Kidney glomerular epithelial cell (primary cell): ENCODE measurements at regions not wholly inside any gene's neighbourhood (a gene's known extent, or its start where the extent isn't known, plus 50 kb on each side); places are given as distances from the start of the nearest gene placed in this dataset.
"Not testable (repeated sequence)": the region's sequence is repeated elsewhere in the genome, so short reads cannot be mapped to it uniquely, and the experiment has no call there.

Experiments used
- DNase-seq: peaks from one replicate; lab custom pipeline; 2025; lab: John Stamatoyannopoulos, UW

DNA sequence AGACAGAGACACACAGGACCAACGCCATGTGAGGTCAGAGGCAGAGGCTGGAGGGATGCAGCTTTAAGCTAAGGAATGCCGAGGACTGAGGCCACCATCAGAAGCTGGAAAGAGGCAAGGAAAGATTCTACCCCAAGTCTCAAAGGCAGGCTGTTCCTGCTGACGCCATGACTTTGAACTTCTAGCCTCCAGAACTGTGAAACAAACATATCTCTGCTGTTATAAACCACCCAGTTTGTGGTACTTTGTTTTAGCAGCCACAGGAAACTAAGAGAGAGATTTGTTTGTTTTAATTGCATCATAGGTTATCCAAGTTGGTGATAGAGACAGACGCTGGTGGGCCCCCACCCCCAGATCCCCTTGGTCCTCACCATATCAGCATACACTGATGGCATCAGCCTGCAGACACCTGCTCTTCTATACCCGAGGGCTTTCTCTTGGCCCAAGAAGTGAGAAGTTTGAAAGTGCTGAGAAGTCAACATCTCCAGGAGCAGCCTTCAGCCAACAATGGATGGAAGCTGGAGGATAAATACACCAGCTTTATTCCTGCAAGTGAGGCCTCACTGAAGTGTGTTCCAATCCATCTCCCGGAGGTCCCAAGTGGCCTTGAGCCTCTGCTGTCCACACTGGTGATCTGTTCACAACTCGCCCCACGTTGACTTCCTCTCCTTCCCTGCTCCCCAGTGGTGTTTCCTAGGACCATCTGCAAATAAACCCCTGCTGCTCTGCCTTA, 154.7 kb downstream of the BTBD3 start:
- no peak for DNase-seq

DNA sequence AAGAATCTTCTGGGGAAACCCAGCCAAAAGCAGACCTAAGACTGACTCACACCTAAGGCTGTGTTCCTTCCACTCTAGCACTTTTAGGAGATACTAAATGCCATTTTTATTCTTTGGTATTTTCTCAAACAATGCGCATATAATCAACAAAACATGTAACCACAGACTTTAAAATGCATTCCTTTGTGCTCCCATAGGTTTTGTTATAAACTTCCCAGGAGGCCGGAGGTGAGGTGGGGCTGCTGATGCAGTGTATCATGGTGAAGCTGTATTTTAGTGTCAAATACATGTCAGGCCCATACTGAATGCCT, 155.2 kb downstream of the BTBD3 start:
- DNase-seq = no peak

- DNase-seq = no peak
Observed at GRCh38 chr20:12074111-12074655, 156.5 kb downstream of the BTBD3 start.

- DNase-seq = no peak
Observed at GRCh38 chr20:12076200-12076599, 158.5 kb downstream of the BTBD3 start.

DNA sequence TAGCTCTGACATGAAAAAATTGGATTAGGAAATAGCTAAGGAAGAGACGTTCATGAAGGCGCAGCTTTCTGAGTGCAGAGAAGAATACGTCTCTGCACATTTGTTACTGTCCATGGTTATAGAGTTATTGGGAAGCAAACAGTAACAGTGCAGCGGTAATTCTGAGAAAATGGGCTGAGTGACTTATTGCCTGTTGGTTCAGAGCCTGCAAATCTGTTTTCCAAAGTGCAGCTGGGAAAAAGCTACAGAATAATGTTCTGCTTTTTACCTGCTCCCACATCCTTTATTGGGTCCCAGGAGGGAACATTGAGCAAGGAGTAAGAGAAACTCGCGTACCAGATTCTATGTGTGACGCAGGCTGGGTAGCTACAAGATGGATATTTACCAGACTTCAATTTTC, 160.2 kb downstream of the BTBD3 start:
- DNase-seq = no peak

- no peak for DNase-seq
Observed at GRCh38 chr20:12079490-12079889, 161.8 kb downstream of the BTBD3 start.

- DNase-seq = no peak
Observed at GRCh38 chr20:12083269-12083668, 165.6 kb downstream of the BTBD3 start.

GRCh38 chr20:12084482-12084881, 166.8 kb downstream of the BTBD3 start:
- DNase-seq = no peak

GRCh38 chr20:12086359-12086758, 168.7 kb downstream of the BTBD3 start:
- no peak for DNase-seq

DNA sequence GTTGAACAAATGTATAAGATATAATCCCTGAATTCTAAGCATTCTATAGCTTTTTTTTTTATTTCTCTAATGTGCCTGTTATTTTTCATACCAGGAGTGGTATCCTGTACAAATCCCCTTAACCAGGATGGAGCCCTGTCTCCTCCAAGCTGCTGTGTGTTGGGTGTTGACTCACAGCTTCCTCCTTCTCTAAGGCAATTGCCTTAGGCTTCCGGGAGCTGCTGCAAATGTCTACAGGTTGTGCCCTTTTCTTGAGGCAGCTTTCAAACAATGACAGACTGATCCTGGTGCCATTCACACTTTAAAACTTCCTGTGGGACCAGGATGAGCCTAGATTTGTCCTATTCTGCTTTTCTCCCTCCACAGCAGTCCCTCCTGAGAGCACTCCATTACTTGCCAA, 173.2 kb downstream of the BTBD3 start:
- no peak for DNase-seq

- no peak for DNase-seq
Observed at GRCh38 chr20:12093057-12093796, 175.5 kb downstream of the BTBD3 start.

- DNase-seq = not testable (repeated sequence)
Observed at GRCh38 chr20:12093797-12094190, 176.1 kb downstream of the BTBD3 start.

DNA sequence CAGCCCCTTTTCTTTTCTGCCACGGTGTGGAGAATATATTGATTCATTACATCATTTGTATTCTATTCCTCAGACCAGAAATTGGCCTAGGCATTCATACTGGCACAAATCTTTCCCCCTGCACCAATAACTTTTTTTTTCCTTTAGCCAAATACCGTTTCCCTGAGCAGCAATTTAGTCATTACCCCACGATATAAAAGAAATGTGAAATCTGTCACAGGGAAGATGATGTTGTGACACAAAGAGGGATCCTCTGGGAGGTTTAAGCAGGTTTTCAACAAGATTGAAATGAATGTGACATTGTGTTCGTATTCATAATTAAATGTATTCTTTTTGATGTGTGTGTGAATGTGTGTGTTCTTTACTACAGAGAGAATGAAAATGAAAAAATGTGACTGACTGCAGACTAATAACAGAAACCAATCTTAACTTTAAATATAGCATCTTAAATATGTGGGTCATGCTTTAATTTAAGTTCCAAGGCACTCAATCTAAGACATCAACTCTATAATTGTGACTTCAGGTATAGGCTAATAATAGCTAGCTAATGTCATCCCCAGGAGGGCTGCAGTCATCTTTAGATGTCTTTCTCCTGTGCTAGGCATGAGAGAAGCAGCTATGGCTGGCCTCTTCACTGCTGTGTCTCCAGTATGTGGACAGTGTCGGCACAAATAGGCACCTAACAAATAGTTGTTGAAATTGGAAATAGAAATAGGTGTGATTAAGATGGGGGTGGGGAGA, 177.7 kb downstream of the BTBD3 start:
- DNase-seq = no peak

GRCh38 chr20:12098421-12098820, 180.7 kb downstream of the BTBD3 start:
- DNase-seq = no peak

DNA sequence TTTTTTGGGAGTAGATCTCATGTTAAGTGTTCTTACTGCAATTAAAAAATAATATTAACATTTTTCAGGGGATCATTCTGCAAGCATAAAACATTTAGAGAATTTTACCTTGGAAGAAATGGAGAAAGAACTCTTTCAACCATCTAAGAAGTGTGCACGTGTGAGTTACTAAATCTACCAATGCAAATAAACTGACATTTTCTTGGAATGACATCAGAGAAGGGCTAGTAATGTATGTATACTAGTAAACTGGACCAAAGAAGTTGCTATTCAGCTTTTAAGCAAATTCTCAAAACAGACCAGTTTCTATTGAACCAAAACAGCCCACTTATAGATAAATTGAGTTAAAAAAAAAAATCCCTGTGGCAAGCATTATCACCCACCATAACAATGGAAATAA, 191.2 kb downstream of the BTBD3 start:
- DNase-seq = no peak

DNA sequence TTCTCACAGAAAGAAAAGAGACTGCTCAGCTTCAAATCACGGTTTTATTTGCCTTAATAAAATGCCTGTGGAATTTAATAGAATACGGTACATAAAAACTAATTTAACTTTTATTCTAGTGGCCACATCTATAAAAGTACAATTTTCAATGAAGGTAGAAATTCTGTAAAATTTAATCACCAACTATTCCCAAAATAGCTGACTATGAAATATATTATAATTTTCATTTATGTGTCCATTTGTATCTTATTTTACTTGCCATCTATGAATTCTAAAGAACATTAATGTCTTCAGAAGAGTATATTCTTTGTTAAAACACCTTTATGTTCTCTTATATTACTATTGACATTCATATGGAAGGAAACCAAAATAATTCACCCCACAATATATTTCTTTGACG, 192.6 kb downstream of the BTBD3 start:
- DNase-seq = no peak

GRCh38 chr20:12110711-12111110, 193.0 kb downstream of the BTBD3 start:
- DNase-seq = no peak

DNA sequence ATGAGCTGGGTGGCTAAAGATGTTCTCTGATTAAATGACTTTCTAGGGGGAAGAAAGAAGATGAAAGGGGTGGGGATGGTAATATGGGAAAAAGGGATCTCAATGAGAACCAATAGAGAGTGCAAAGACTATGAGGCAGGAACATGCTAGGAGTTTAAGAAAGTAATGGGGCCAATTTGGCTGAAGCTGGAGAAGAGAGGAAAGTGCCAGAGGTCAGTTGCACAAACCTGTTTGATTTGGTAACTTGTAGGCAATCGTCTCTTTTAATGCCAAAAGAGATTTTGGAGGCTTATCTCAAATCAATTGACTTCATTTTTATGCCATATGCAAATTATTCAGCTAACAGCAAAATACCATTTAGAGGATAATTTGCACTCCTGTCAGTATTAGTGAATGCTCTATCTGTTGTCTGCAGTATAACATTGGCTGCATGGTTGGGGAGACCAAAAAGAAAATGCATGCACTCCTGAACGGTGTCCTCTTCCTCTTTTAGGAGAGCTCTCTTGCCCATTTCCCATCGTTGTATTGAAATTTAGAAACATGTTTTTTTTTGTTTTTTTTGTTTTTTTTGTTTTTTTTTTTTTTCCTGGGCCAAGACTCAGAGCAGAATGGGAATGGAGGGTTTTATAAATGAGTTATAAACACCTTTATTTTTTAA, 193.9 kb downstream of the BTBD3 start:
- DNase-seq = no peak

DNA sequence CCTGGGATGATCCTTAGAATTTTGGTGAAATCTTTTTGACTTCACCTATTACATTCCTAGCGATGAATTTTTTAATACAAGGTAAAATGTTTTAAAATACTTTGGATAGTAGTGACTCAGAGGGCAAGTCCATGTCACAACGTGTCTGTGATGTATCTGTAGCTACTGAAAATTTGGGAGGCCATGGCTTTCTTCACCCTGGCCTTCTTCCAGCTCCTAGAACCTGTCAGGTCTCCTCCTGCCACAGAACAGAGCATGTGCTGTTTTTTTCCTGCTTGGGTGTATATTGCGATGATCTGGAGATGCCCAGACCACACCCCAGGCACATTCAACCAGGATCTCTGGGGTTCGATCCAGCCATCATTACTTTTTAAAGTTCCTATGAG, 194.4 kb downstream of the BTBD3 start:
- DNase-seq = no peak

DNA sequence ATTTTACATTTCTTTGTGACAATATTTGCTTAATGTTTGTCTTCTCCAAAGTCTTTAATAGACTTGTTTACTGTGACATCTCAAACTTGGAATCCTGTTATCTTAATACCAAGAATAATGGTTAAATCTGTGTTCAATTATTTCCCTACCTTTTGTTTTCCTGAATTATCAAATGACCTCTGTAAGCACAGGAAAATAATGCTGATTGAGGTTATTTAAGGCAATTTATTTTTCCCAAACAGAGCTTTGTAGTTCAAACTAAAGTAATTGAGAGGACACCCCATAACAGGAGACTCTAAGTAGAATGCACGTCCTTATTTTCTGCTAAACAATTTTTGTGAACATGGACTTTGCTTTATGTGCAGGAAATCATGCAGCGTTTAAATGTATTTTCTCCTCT, 195.0 kb downstream of the BTBD3 start:
- DNase-seq = no peak

GRCh38 chr20:12113075-12113467, 195.4 kb downstream of the BTBD3 start:
- DNase-seq = no peak
